Activated gamma-delta T cell treated with Interleukin-2 at 50 U/mL for 16 hours (primary cell): ENCODE measurements at regions not wholly inside any gene's neighbourhood (a gene's known extent, or its start where the extent isn't known, plus 50 kb on each side); places are given as distances from the start of the nearest gene placed in this dataset.
A peak's percentile ranks its signal among the peaks of the same experiment; 100 is the strongest.

Source experiments
- DNase-seq: peaks from one replicate; pipeline ENCODE4 v3.0.0-alpha.2; 2020

- DNase-seq = no peak
These were observed 179.0 kb downstream of the ADGRA3 start for GRCh38 chr4:22336822-22337221.

- no peak for DNase-seq
These were observed 181.7 kb downstream of the ADGRA3 start for GRCh38 chr4:22334155-22334554.

GRCh38 chr4:22324422-22324821, 191.4 kb downstream of the ADGRA3 start:
- DNase-seq = no peak

GRCh38 chr4:22323691-22324090, 192.2 kb downstream of the ADGRA3 start:
- DNase-seq = no peak

GRCh38 chr4:22322996-22323395, 192.9 kb downstream of the ADGRA3 start:
- DNase-seq = no peak

- no peak for DNase-seq
These were observed 200.2 kb downstream of the ADGRA3 start for GRCh38 chr4:22315628-22316027.

- no peak for DNase-seq
These were observed 201.9 kb downstream of the ADGRA3 start for GRCh38 chr4:22313976-22314375.

- no peak for DNase-seq
These were observed 203.8 kb downstream of the ADGRA3 start for GRCh38 chr4:22312113-22312512.

- DNase-seq = no peak
These were observed 214.6 kb downstream of the ADGRA3 start for GRCh38 chr4:22301253-22301652.

GRCh38 chr4:22299678-22300077, 216.2 kb downstream of the ADGRA3 start:
- no peak for DNase-seq

GRCh38 chr4:22287631-22288030, 228.2 kb downstream of the ADGRA3 start:
- DNase-seq = no peak

GRCh38 chr4:22268350-22269025, 247.4 kb downstream of the ADGRA3 start:
- no peak for DNase-seq

GRCh38 chr4:22264261-22264660, 251.6 kb downstream of the ADGRA3 start:
- no peak for DNase-seq

- no peak for DNase-seq
These were observed 262.4 kb downstream of the ADGRA3 start for GRCh38 chr4:22253431-22253830.

- DNase-seq = no peak
These were observed 269.0 kb downstream of the ADGRA3 start for GRCh38 chr4:22246847-22247246.

- DNase-seq = no peak
These were observed 270.6 kb downstream of the ADGRA3 start for GRCh38 chr4:22245294-22245693.

GRCh38 chr4:22241415-22241814, 274.5 kb downstream of the ADGRA3 start:
- DNase-seq = no peak

- no peak for DNase-seq
These were observed 275.1 kb downstream of the ADGRA3 start for GRCh38 chr4:22240814-22241213.

- DNase-seq = no peak
These were observed 277.1 kb downstream of the ADGRA3 start for GRCh38 chr4:22238742-22239141.

- no peak for DNase-seq
These were observed 277.9 kb downstream of the ADGRA3 start for GRCh38 chr4:22237846-22238494.

GRCh38 chr4:22237155-22237751, 278.6 kb downstream of the ADGRA3 start:
- DNase-seq = peak; percentile 8

- DNase-seq = no peak
These were observed 280.2 kb downstream of the ADGRA3 start for GRCh38 chr4:22235698-22236097.

- DNase-seq = no peak
These were observed 282.6 kb downstream of the ADGRA3 start for GRCh38 chr4:22233230-22233629.

- DNase-seq = no peak
These were observed 272.4 kb upstream of the KCNIP4 start for GRCh38 chr4:22220965-22221364.
